IPS-NIHi7 (cell line): ENCODE measurements at regions not wholly inside any gene's neighbourhood (a gene's known extent, or its start where the extent isn't known, plus 50 kb on each side); places are given as distances from the start of the nearest gene placed in this dataset.

Experiments
- DNase-seq: peaks from one replicate; pipeline ENCODE4 v3.0.0; 2012; ENCODE audit warnings: mixed read lengths; ENCODE audit errors: extremely low spot score

GRCh38 chr11:32267679-32268187, 167.6 kb downstream of the WT1 start:
- no peak for DNase-seq

- DNase-seq, result no peak
These were observed 161.4 kb downstream of the WT1 start for GRCh38 chr11:32273931-32274330.

GRCh38 chr11:32279672-32280071, 155.7 kb downstream of the WT1 start:
- DNase-seq, result peak; percentile 24

GRCh38 chr11:32280339-32280738, 155.0 kb downstream of the WT1 start:
- no peak for DNase-seq

GRCh38 chr11:32288276-32288675, 147.1 kb downstream of the WT1 start:
- DNase-seq, result peak; percentile 43

- no peak for DNase-seq
These were observed 145.6 kb downstream of the WT1 start for GRCh38 chr11:32289701-32290100.

GRCh38 chr11:32290783-32291182, 144.6 kb downstream of the WT1 start:
- DNase-seq, result no peak

GRCh38 chr11:32297611-32298011, 137.7 kb downstream of the WT1 start:
- no peak for DNase-seq

- DNase-seq, result no peak
These were observed 132.5 kb downstream of the WT1 start for GRCh38 chr11:32302826-32303225.

GRCh38 chr11:32304521-32304920, 130.8 kb downstream of the WT1 start:
- no peak for DNase-seq

- DNase-seq, result no peak
These were observed 129.9 kb downstream of the WT1 start for GRCh38 chr11:32305460-32305859.

- DNase-seq, result no peak
These were observed 127.9 kb downstream of the WT1 start for GRCh38 chr11:32307471-32307870.

- no peak for DNase-seq
These were observed 127.4 kb downstream of the WT1 start for GRCh38 chr11:32307913-32308312.

GRCh38 chr11:32309530-32310213, 125.7 kb downstream of the WT1 start:
- no peak for DNase-seq

GRCh38 chr11:32310214-32310601, 125.1 kb downstream of the WT1 start:
- no peak for DNase-seq

- DNase-seq, result no peak
These were observed 123.8 kb downstream of the WT1 start for GRCh38 chr11:32311346-32312065.

- DNase-seq, result no peak
These were observed 123.0 kb downstream of the WT1 start for GRCh38 chr11:32312206-32312817.

GRCh38 chr11:32312865-32313403, 122.4 kb downstream of the WT1 start:
- DNase-seq, result peak; percentile 70

GRCh38 chr11:32313477-32313876, 121.9 kb downstream of the WT1 start:
- DNase-seq, result no peak

GRCh38 chr11:32315121-32315520, 120.2 kb downstream of the WT1 start:
- no peak for DNase-seq

GRCh38 chr11:32316232-32316631, 119.1 kb downstream of the WT1 start:
- no peak for DNase-seq

GRCh38 chr11:32316858-32317642, 118.3 kb downstream of the WT1 start:
- no peak for DNase-seq
